B cell (primary cell): ENCODE measurements at regions not wholly inside any gene's neighbourhood (a gene's known extent, or its start where the extent isn't known, plus 50 kb on each side); places are given as distances from the start of the nearest gene placed in this dataset.

ENCODE experiments used
- ATAC-seq: fragments of 200-7000 bp; cut with Tn5 transposase; one replicate; pipeline ENCODE4 v1.10.0; 2021; ENCODE audit warnings: low read depth, mild to moderate bottlenecking, moderate number of reproducible peaks, moderate library complexity
- CTCF ChIA-PET: fragments of 350-600 bp; sonication (Branson Sonifier 250); formaldehyde crosslinking; loops from one replicate; lab custom pipeline; 2021; ENCODE audit warnings: antibody characterized with exemption, inconsistent platforms; lab: Charles Lee
- POLR2A ChIA-PET: fragments of 350-600 bp; sonication (Branson Sonifier 250); formaldehyde crosslinking; loops from one replicate; lab custom pipeline; 2021; ENCODE audit warnings: antibody characterized with exemption; lab: Charles Lee
- DNase-seq: peaks from one replicate; pipeline ENCODE4 v3.0.0; 2013
- H2AFZ ChIP-seq: 2 replicates; pipeline ENCODE4 v1.6.1; 2012; ENCODE audit warnings: mild to moderate bottlenecking, low read depth, low read length; ENCODE audit not compliant: insufficient read depth, poor library complexity, severe bottlenecking
- H3K27ac ChIP-seq, 2 donors: 1 replicate in 1 of 2; 2 replicates in 1 of 2; pipeline ENCODE4 v1.5.1; 2012 to 2013; ENCODE audit warnings: low read length in 2 of 2, mild to moderate bottlenecking in 2 of 2, moderate library complexity in 1 of 2
- H3K27me3 ChIP-seq, 4 experiments: fragments of 200-600 bp in 1 of 4; sonication (generic) in 1 of 4; replicated peaks in 1 of 4; 1 replicate in 2 of 4; 2 replicates in 2 of 4; pipeline versions ENCODE4 v1.6.1 to v1.7.0; 2013 to 2016; ENCODE audit warnings: low read length in 3 of 4, mild to moderate bottlenecking in 2 of 4, mixed read lengths in 1 of 4, moderate library complexity in 1 of 4; ENCODE audit not compliant: insufficient read depth in 4 of 4, control insufficient read depth in 3 of 4; ENCODE audit errors: control extremely low read depth in 1 of 4
- H3K36me3 ChIP-seq, 2 experiments: replicated peaks in 1 of 2; 1 replicate in 1 of 2; 2 replicates in 1 of 2; pipeline versions ENCODE4 v1.6.1 to v1.7.1; 2013; ENCODE audit warnings: low read length in 1 of 2; ENCODE audit not compliant: insufficient read depth in 2 of 2, control insufficient read depth in 1 of 2; ENCODE audit errors: control extremely low read depth in 1 of 2, extremely low read depth in 1 of 2
- H3K4me1 ChIP-seq, 2 donors: fragments of 200-600 bp in 1 of 2; sonication (generic) in 1 of 2; 1 replicate in 1 of 2; 2 replicates in 1 of 2; pipeline versions ENCODE4 v1.5.1 to v1.6.1; 2013 to 2017; ENCODE audit warnings: low read length in 2 of 2; ENCODE audit not compliant: control insufficient read depth in 2 of 2, insufficient read depth in 2 of 2
- H3K4me2 ChIP-seq: replicated peaks from 2 replicates; pipeline ENCODE3; 2012; ENCODE audit warnings: mild to moderate bottlenecking, low read depth, low read length; ENCODE audit not compliant: poor library complexity, severe bottlenecking
- H3K4me3 ChIP-seq, 5 experiments: fragments of 200-600 bp in 1 of 5; sonication (generic) in 1 of 5; 1 replicate in 3 of 5; 2 replicates in 2 of 5; pipeline versions ENCODE4 v1.5.1 to v1.7.0; 2011 to 2016; ENCODE audit warnings: low read length in 4 of 5, mild to moderate bottlenecking in 4 of 5, low read depth in 2 of 5, control low read depth in 1 of 5, moderate library complexity in 1 of 5; ENCODE audit not compliant: insufficient read depth in 1 of 5; ENCODE audit errors: control extremely low read depth in 1 of 5, extremely low read depth in 1 of 5
- H3K79me2 ChIP-seq: fragments of 200-600 bp; sonication (generic); one replicate; pipeline ENCODE4 v1.6.0; 2016; ENCODE audit warnings: low read length; ENCODE audit not compliant: control insufficient read depth, insufficient read depth
- H3K9ac ChIP-seq: fragments of 200-600 bp; sonication (generic); 2 replicates; pipeline ENCODE4 v1.6.1; 2017; ENCODE audit warnings: mild to moderate bottlenecking, low read length, moderate library complexity
- H3K9me3 ChIP-seq, 3 donors: one replicate each; pipeline versions ENCODE4 v1.6.1 to v1.7.1; 2013; ENCODE audit warnings: low read length in 2 of 3; ENCODE audit not compliant: control insufficient read depth in 2 of 3, insufficient read depth in 1 of 3; ENCODE audit errors: control extremely low read depth in 1 of 3
- H4K20me1 ChIP-seq: 2 replicates; pipeline ENCODE4 v1.6.0; 2012; ENCODE audit warnings: mild to moderate bottlenecking, low read length; ENCODE audit not compliant: insufficient read depth, control insufficient read depth, poor library complexity, severe bottlenecking
- H3K27ac Mint-ChIP-seq: one replicate; pipeline ENCODE4 v1.8.0; 2021; ENCODE audit warnings: mixed read lengths
- H3K27me3 Mint-ChIP-seq: one replicate; pipeline ENCODE4 v1.8.0; 2021; ENCODE audit warnings: mixed read lengths
- H3K4me1 Mint-ChIP-seq: one replicate; pipeline ENCODE4 v1.8.0; 2021; ENCODE audit warnings: mixed read lengths
- H3K4me3 Mint-ChIP-seq: one replicate; pipeline ENCODE4 v1.8.0; 2021; ENCODE audit warnings: mixed read lengths
- H3K9me3 Mint-ChIP-seq: one replicate; pipeline ENCODE4 v1.8.0; 2022; ENCODE audit warnings: mixed read lengths; ENCODE audit not compliant: insufficient read depth
- EZH2 ChIP-seq: IDR thresholded peaks from 2 replicates; pipeline ENCODE4 v1.6.1; 2012; ENCODE audit warnings: borderline replicate concordance, low read depth, mild to moderate bottlenecking, moderate library complexity, low read length; ENCODE audit not compliant: insufficient read depth, poor library complexity, severe bottlenecking
- WGBS: methylation state at CpG from one replicate; pipeline ENCODE4 v1.1.5; 2013; ENCODE audit warnings: missing lambda C conversion rate; ENCODE audit not compliant: insufficient coverage; 5-methylcytosine and 5-hydroxymethylcytosine counted together
- intact Hi-C: fragments of 100-400 bp; cut with micrococcal nuclease; formaldehyde crosslinking; loops from one replicate; pipeline ENCODE4 v1.10.0; 2022
- TF ChIP-seq, protein P1 (sequence below): fragments of 200-600 bp; IDR thresholded peaks from one replicate; pipeline ENCODE4 v1.8.0; 2022; ENCODE audit warnings: antibody characterized with exemption, mild to moderate bottlenecking

DNA sequence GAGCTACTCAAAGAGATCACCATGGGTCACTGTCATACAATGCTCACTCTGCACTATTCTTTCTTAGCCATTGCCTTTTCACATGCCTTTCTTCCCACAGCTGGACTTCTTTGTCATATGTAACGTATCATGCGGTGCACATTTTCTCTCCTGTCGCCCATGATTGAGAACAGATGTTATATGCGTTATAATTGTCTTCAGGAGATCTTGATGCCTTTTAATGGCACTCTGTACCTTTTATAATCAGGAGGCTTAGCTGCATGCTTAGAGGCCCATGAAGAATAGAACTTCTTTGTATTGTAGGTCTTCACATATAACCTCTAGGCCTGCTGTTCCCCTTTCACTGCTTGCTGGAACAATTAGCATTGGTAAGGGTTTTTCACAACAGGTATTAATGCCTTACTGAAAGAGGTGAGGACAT, 436.1 kb downstream of the CDH10 start:
- H3K4me2 ChIP-seq, result no peak overlapping the region
- intact Hi-C loops, result no loop called here
- POLR2A ChIA-PET, result no interaction called here
- no peak overlapping the region for H3K4me3 ChIP-seq
- H4K20me1 ChIP-seq, result no peaks in the 10 kb centered on the region
- TF ChIP-seq EZH2, result no peak
- TF ChIP-seq, protein P1, sequence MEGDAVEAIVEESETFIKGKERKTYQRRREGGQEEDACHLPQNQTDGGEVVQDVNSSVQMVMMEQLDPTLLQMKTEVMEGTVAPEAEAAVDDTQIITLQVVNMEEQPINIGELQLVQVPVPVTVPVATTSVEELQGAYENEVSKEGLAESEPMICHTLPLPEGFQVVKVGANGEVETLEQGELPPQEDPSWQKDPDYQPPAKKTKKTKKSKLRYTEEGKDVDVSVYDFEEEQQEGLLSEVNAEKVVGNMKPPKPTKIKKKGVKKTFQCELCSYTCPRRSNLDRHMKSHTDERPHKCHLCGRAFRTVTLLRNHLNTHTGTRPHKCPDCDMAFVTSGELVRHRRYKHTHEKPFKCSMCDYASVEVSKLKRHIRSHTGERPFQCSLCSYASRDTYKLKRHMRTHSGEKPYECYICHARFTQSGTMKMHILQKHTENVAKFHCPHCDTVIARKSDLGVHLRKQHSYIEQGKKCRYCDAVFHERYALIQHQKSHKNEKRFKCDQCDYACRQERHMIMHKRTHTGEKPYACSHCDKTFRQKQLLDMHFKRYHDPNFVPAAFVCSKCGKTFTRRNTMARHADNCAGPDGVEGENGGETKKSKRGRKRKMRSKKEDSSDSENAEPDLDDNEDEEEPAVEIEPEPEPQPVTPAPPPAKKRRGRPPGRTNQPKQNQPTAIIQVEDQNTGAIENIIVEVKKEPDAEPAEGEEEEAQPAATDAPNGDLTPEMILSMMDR, result no peak
- DNase-seq, result no peak
- H3K27me3 ChIP-seq, result no peaks in the 10 kb centered on the region
- no peak overlapping the region for H3K4me3 Mint-ChIP-seq
- no peaks in the 10 kb centered on the region for H3K27me3 Mint-ChIP-seq
- no peak for ATAC-seq
- peaks cover 16% of the 10 kb centered on the region for H3K9me3 Mint-ChIP-seq
- H3K4me1 ChIP-seq, result no peaks in the 10 kb centered on the region
- H3K4me1 Mint-ChIP-seq, result no peaks in the 10 kb centered on the region
- CTCF ChIA-PET, result no interaction called here
- H3K9me3 ChIP-seq, result peaks cover 0 to 2% (median 0%) of the 10 kb centered on the region in 3 donors
- 60% methylated on average over 1 of the region's 4 CpGs for WGBS
- H2AFZ ChIP-seq, result no peak overlapping the region
- H3K79me2 ChIP-seq, result no peaks in the 10 kb centered on the region
- no peak overlapping the region for H3K9ac ChIP-seq
- H3K27ac Mint-ChIP-seq, result no peak overlapping the region
- H3K27ac ChIP-seq, result no peak overlapping the region
- no peaks in the 10 kb centered on the region for H3K36me3 ChIP-seq

DNA sequence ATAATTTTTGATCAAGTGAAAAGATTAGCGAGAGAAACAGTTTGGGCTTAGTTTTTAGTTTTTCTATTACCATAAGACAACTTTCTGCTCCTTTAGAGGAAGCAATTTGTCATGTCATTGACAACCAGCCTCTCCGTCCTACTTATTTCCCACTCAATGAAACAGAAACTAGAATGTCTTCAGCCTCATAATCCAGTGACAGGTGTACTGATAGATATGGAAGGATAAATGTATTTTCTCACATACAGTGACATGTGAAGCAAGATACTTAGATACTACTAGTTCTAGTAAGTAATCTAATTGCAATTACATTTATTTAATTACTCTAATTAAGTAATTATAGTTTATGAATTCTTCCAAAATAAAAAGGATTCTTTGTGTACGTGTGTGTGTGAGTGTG, 429.7 kb downstream of the CDH10 start:
- whole genome bisulfite sequencing, result no CpG with 5 or more reads among the region's 3 CpGs
- Histone ChIP-seq H4K20me1 (no peaks in the 10 kb centered on the region), H2AFZ (no peak overlapping the region), H3K4me1 (no peaks in the 10 kb centered on the region), H3K9me3 (peaks cover 0 to under 1% (median 0%) of the 10 kb centered on the region in 3 donors), H3K9ac (no peak overlapping the region), H3K4me3 (no peak overlapping the region), H3K36me3 (no peaks in the 10 kb centered on the region), H3K27ac (no peak overlapping the region), H3K4me2 (no peak overlapping the region), H3K27me3 (no peaks in the 10 kb centered on the region), H3K79me2 (no peaks in the 10 kb centered on the region)
- ATAC-seq (no peak), DNase-seq (no peak)
- POLR2A ChIA-PET, result no interaction called here
- intact Hi-C loops, result no loop called here
- no peaks in the 10 kb centered on the region for H3K27me3 Mint-ChIP-seq
- no peak overlapping the region for H3K27ac Mint-ChIP-seq
- CTCF ChIA-PET, result no interaction called here
- H3K4me3 Mint-ChIP-seq, result no peak overlapping the region
- TF ChIP-seq EZH2, result no peak
- TF ChIP-seq, protein P1, result no peak
- no peaks in the 10 kb centered on the region for H3K4me1 Mint-ChIP-seq
- no peaks in the 10 kb centered on the region for H3K9me3 Mint-ChIP-seq
